Caco-2 (cell line): ENCODE measurements at regions not wholly inside any gene's neighbourhood (a gene's known extent, or its start where the extent isn't known, plus 50 kb on each side); places are given as distances from the start of the nearest gene placed in this dataset.

Experiments
- BruUV-seq: library from RNA; stranded (reverse); fragments of 400-500 nt; replicated peaks from 2 replicates; lab custom pipeline; 2021; lab: Mats Ljungman, UMichigan
- CTCF ChIA-PET: fragments of 300-600 bp; sonication (Branson Sonifier 250); formaldehyde crosslinking; loops from one replicate; lab custom pipeline; 2022; ENCODE audit warnings: antibody characterized with exemption; lab: Charles Lee
- POLR2A ChIA-PET: fragments of 300-600 bp; sonication (Branson Sonifier 250); formaldehyde crosslinking; loops from one replicate; lab custom pipeline; 2022; ENCODE audit warnings: antibody characterized with exemption; lab: Charles Lee
- DNase-seq, 2 experiments: peaks; one replicate each; pipeline versions ENCODE4 v3.0.0 to v3.0.0-alpha.2; 2020 to 2022
- H3K27me3 ChIP-seq: replicated peaks from 2 replicates; pipeline ENCODE4 v1.6.0; 2011; ENCODE audit warnings: low read length; ENCODE audit not compliant: control insufficient read depth, insufficient read depth
- H3K36me3 ChIP-seq: 2 replicates; pipeline ENCODE4 v1.5.1; 2011; ENCODE audit warnings: low read length; ENCODE audit not compliant: control insufficient read depth, insufficient read depth
- H3K4me1 ChIP-seq: fragments of 250-450 bp; sonication (Bioruptor Pico); 2 replicates; pipeline ENCODE4 v1.5.1; 2020; ENCODE audit warnings: mild to moderate bottlenecking
- H3K4me3 ChIP-seq: 2 replicates; pipeline ENCODE4 v1.5.1; 2011; ENCODE audit warnings: low read depth, mild to moderate bottlenecking, control low read depth, low read length
- H3K9me3 ChIP-seq: fragments of 250-450 bp; sonication (Bioruptor Pico); 2 replicates; pipeline ENCODE4 v1.5.1; 2020; ENCODE audit warnings: mild to moderate bottlenecking, moderate library complexity
- H3K27ac Mint-ChIP-seq: one replicate; pipeline ENCODE4 v1.8.0; 2022; ENCODE audit warnings: mixed read lengths; ENCODE audit not compliant: unreplicated experiment
- H3K27me3 Mint-ChIP-seq: one replicate; pipeline ENCODE4 v1.8.0; 2022; ENCODE audit warnings: mixed read lengths; ENCODE audit not compliant: insufficient read depth, unreplicated experiment
- H3K36me3 Mint-ChIP-seq: one replicate; pipeline ENCODE4 v1.8.0; 2022; ENCODE audit warnings: mild to moderate bottlenecking, mixed read lengths; ENCODE audit not compliant: insufficient read depth, unreplicated experiment
- H3K4me1 Mint-ChIP-seq: one replicate; pipeline ENCODE4 v1.8.0; 2022; ENCODE audit warnings: low read depth, mixed read lengths; ENCODE audit not compliant: unreplicated experiment
- H3K4me3 Mint-ChIP-seq: one replicate; pipeline ENCODE4 v1.8.0; 2022; ENCODE audit warnings: mild to moderate bottlenecking, moderate library complexity, mixed read lengths; ENCODE audit not compliant: unreplicated experiment
- H3K9me3 Mint-ChIP-seq: one replicate; pipeline ENCODE4 v1.8.0; 2022; ENCODE audit warnings: mixed read lengths; ENCODE audit not compliant: unreplicated experiment
- intact Hi-C: fragments of 100-400 bp; cut with micrococcal nuclease; formaldehyde crosslinking; loops from one replicate; pipeline ENCODE4 v1.10.0; 2022; ENCODE audit not compliant: unreplicated experiment
- TF ChIP-seq, protein P1 (sequence below), 2 experiments: fragments of 200-600 bp in 1 of 2; IDR thresholded peaks; 1 replicate in 1 of 2; 2 replicates in 1 of 2; pipeline versions ENCODE4 v1.5.1 to v1.8.0; 2011 to 2022; ENCODE audit warnings: antibody characterized with exemption in 1 of 2, control low read depth in 1 of 2, inconsistent platforms in 1 of 2, low read depth in 1 of 2, low read length in 1 of 2, mild to moderate bottlenecking in 1 of 2, moderate library complexity in 1 of 2; ENCODE audit not compliant: insufficient read depth in 1 of 2, severe bottlenecking in 1 of 2, unreplicated experiment in 1 of 2

DNA sequence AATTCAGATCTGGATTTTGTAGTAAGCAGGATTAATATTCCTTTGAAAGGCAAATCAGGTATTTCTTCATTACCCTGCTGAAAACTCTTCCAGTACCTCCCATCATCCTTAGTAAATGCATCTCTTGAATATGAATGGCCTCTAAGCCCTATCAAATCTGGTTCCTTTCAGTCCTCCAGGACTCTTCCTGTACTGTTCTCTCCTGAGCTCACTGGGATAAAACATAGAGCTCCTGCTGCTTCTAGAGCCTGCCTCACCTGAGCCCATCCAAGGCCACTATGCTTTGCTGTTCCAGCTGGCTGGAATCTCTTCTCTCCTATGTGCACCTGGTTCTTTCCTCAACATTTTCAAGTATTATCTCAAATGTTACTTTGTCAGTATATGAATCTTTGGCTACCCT lies 803.3 kb upstream of the CTNND2 start:
- H3K27me3 ChIP-seq, result no peaks in the 10 kb centered on the region
- TF ChIP-seq, protein P1, sequence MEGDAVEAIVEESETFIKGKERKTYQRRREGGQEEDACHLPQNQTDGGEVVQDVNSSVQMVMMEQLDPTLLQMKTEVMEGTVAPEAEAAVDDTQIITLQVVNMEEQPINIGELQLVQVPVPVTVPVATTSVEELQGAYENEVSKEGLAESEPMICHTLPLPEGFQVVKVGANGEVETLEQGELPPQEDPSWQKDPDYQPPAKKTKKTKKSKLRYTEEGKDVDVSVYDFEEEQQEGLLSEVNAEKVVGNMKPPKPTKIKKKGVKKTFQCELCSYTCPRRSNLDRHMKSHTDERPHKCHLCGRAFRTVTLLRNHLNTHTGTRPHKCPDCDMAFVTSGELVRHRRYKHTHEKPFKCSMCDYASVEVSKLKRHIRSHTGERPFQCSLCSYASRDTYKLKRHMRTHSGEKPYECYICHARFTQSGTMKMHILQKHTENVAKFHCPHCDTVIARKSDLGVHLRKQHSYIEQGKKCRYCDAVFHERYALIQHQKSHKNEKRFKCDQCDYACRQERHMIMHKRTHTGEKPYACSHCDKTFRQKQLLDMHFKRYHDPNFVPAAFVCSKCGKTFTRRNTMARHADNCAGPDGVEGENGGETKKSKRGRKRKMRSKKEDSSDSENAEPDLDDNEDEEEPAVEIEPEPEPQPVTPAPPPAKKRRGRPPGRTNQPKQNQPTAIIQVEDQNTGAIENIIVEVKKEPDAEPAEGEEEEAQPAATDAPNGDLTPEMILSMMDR (IDR thresholded peaks at IDR 0.05; ENCODE audit: insufficient read depth in 1 of 2, low read depth in 1 of 2, low read length in 1 of 2, severe bottlenecking in 1 of 2, unreplicated experiment in 1 of 2), result no peak
- Mint-ChIP-seq H3K36me3 (no peaks in the 10 kb centered on the region), H3K9me3 (no peaks in the 10 kb centered on the region), H3K4me1 (no peaks in the 10 kb centered on the region), H3K27me3 (no peaks in the 10 kb centered on the region), H3K27ac (no peak overlapping the region), H3K4me3 (no peak overlapping the region)
- intact Hi-C loops, result loop anchor here (5.0 kb wide), 1 partner anchor 1250 kb away; no protein-coding TSS in a partner anchor
- ChIA-PET CTCF (no interaction called here), POLR2A (no interaction called here)
- no peaks in the 10 kb centered on the region for H3K36me3 ChIP-seq
- BruUV-seq, result no TSS peak
- no peaks in the 10 kb centered on the region for H3K9me3 ChIP-seq
- H3K4me3 ChIP-seq, result no peak overlapping the region
- no peaks in the 10 kb centered on the region for H3K4me1 ChIP-seq
- DNase-seq, result no peak

DNA sequence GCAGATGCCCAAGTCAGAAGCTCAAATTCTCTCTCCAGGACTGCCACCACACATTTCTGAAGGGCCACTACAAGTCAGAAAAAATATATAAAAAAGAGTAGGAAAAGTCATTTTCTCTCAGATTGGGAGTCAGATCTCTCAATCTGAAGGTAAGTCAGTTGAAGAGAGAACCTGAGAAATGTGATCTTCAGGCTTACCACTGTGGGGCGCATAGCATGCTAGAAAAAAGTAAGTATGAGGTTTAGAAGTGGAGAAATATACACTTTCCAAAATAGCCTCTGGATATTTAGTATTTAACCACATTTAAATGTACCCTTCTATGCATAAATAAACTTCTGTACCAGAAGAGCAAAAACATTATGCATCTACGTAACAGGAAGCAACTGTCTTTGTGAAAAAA lies 800.7 kb upstream of the CTNND2 start:
- TF ChIP-seq, protein P1 (IDR thresholded peaks at IDR 0.05; ENCODE audit: insufficient read depth in 1 of 2, low read depth in 1 of 2, low read length in 1 of 2, severe bottlenecking in 1 of 2, unreplicated experiment in 1 of 2), result peak in 1 of 2 experiments; percentile 54
- Histone ChIP-seq H3K27me3 (no peaks in the 10 kb centered on the region), H3K9me3 (no peaks in the 10 kb centered on the region), H3K36me3 (no peaks in the 10 kb centered on the region), H3K4me3 (no peak overlapping the region), H3K4me1 (no peaks in the 10 kb centered on the region)
- no peak overlapping the region for H3K4me3 Mint-ChIP-seq
- POLR2A ChIA-PET, result no interaction called here
- no TSS peak for BruUV-seq
- no peaks in the 10 kb centered on the region for H3K9me3 Mint-ChIP-seq
- H3K4me1 Mint-ChIP-seq, result no peaks in the 10 kb centered on the region
- H3K36me3 Mint-ChIP-seq, result no peaks in the 10 kb centered on the region
- intact Hi-C loops, result loop anchor here (1.0 to 5.0 kb wide), 2 partner anchors 774 to 1252 kb away; no protein-coding TSS in a partner anchor
- CTCF ChIA-PET, result no interaction called here
- no peaks in the 10 kb centered on the region for H3K27me3 Mint-ChIP-seq
- no peak overlapping the region for H3K27ac Mint-ChIP-seq
- DNase-seq, result peak in 1 of 2 experiments; percentile 7

DNA sequence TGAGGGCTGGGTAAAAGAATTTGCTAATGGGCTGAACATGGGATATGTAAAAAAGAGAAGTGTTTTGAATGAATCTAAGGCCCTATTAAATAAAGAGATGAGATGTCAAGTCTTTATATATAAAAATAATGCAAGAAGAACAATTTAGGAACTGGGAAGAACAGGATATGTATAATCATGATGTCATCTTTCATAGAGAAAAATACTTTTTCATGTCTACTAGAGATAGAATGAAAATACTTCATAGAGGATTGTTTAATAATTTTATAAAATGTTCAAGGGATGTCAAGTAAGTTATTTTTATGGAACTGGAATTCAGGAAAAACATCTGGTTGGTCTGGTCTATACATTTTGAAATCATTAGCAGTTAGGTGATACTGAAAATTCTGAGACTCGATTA lies 799.0 kb upstream of the CTNND2 start:
- POLR2A ChIA-PET, result no interaction called here
- H3K9me3 ChIP-seq, result no peaks in the 10 kb centered on the region
- no peaks in the 10 kb centered on the region for H3K27me3 ChIP-seq
- Mint-ChIP-seq H3K36me3 (no peaks in the 10 kb centered on the region), H3K4me3 (no peak overlapping the region), H3K27me3 (no peaks in the 10 kb centered on the region), H3K27ac (no peak overlapping the region), H3K4me1 (no peaks in the 10 kb centered on the region), H3K9me3 (no peaks in the 10 kb centered on the region)
- TF ChIP-seq, protein P1 (IDR thresholded peaks at IDR 0.05; ENCODE audit: insufficient read depth in 1 of 2, low read depth in 1 of 2, low read length in 1 of 2, severe bottlenecking in 1 of 2, unreplicated experiment in 1 of 2), result no peak
- H3K4me1 ChIP-seq, result no peaks in the 10 kb centered on the region
- intact Hi-C loops, result no loop called here
- BruUV-seq, result no TSS peak
- CTCF ChIA-PET, result no interaction called here
- H3K36me3 ChIP-seq, result no peaks in the 10 kb centered on the region
- no peak for DNase-seq
- H3K4me3 ChIP-seq, result no peak overlapping the region
